WERI-Rb-1 (cell line): ENCODE measurements at regions not wholly inside any gene's neighbourhood (a gene's known extent, or its start where the extent isn't known, plus 50 kb on each side); places are given as distances from the start of the nearest gene placed in this dataset.

Experiments used
- DNase-seq: peaks from one replicate; pipeline ENCODE4 v3.0.0-alpha.2; 2020
- H3K27ac ChIP-seq: fragments of 250-450 bp; sonication (Bioruptor Pico); 2 replicates; pipeline ENCODE4 v1.5.1; 2020; ENCODE audit warnings: mild to moderate bottlenecking, moderate library complexity
- H3K27me3 ChIP-seq: fragments of 250-450 bp; sonication (Bioruptor Pico); 2 replicates; pipeline ENCODE4 v1.5.1; 2021; ENCODE audit warnings: mild to moderate bottlenecking, low read depth, moderate library complexity; ENCODE audit not compliant: insufficient read depth, severe bottlenecking
- H3K36me3 ChIP-seq: fragments of 250-450 bp; sonication (Bioruptor Pico); 2 replicates; pipeline ENCODE4 v1.5.1; 2020; ENCODE audit warnings: mild to moderate bottlenecking, moderate library complexity
- H3K4me3 ChIP-seq: 2 replicates; pipeline ENCODE4 v1.5.1; 2011; ENCODE audit warnings: low read depth, mild to moderate bottlenecking, control low read depth, low read length
- H3K9me3 ChIP-seq: fragments of 250-450 bp; sonication (Bioruptor Pico); 2 replicates; pipeline ENCODE4 v1.5.1; 2021; ENCODE audit warnings: mild to moderate bottlenecking, moderate library complexity; ENCODE audit not compliant: severe bottlenecking
- TF ChIP-seq, protein P1 (sequence below): IDR thresholded peaks from 2 replicates; pipeline ENCODE4 v1.5.1; 2011; ENCODE audit warnings: low read depth, mild to moderate bottlenecking, control low read depth, inconsistent platforms, low read length

DNA sequence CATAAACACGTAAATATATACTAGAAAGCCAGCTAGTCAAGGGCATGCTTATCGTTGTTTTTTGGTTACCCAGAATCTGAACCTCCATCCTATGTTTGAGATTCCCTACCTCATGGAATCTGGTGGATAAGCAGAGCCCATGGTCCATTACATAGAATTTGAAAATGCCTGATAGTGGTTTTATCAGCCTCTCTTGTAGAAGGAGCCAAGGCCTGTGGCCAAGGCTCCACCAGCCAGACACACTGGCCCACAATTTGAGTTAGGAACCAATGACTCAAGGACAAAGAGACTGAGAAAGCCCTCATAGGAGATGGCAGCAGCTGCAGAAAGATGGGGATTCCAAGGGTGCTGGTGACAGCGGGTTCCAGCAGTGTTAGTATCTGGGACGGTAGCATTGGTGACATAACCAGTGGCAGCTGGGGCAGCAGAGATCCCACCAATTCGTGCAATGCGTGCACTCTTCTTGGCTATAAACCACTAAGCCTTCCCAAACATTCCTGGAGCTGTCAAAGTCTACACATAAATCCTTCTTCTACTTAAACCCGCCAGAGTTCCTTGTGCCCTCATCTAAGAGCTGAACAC lies 51.2 kb upstream of the RMDN2 start:
- Histone ChIP-seq H3K9me3 (no peaks in the 10 kb centered on the region), H3K27ac (no peak overlapping the region), H3K27me3 (no peaks in the 10 kb centered on the region), H3K4me3 (no peak overlapping the region), H3K36me3 (no peaks in the 10 kb centered on the region)
- TF ChIP-seq, protein P1, sequence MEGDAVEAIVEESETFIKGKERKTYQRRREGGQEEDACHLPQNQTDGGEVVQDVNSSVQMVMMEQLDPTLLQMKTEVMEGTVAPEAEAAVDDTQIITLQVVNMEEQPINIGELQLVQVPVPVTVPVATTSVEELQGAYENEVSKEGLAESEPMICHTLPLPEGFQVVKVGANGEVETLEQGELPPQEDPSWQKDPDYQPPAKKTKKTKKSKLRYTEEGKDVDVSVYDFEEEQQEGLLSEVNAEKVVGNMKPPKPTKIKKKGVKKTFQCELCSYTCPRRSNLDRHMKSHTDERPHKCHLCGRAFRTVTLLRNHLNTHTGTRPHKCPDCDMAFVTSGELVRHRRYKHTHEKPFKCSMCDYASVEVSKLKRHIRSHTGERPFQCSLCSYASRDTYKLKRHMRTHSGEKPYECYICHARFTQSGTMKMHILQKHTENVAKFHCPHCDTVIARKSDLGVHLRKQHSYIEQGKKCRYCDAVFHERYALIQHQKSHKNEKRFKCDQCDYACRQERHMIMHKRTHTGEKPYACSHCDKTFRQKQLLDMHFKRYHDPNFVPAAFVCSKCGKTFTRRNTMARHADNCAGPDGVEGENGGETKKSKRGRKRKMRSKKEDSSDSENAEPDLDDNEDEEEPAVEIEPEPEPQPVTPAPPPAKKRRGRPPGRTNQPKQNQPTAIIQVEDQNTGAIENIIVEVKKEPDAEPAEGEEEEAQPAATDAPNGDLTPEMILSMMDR, result no peak
- DNase-seq, result no peak

DNA sequence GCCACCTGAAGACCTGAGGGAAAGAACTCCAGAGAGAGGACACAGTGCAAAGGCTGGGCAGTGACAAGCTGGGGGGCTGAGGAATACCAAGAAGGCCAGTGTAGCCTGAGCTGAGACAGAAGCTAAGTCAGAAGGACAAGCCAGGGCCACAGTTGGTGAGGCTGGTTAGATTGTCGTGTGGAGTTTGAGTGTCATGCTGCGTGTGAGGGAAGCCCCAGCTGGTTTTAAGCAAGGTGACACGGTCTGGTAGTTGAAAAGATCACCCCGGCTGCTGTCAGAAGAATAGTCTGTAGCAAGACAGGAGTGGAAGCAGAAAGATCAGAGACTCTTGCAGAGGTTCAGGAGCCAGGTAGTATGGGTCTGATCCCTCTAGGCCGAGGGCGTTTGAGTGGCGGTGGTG lies 50.6 kb upstream of the RMDN2 start:
- Histone ChIP-seq H3K36me3 (no peaks in the 10 kb centered on the region), H3K27ac (no peak overlapping the region), H3K27me3 (no peaks in the 10 kb centered on the region), H3K4me3 (no peak overlapping the region), H3K9me3 (no peaks in the 10 kb centered on the region)
- DNase-seq, result no peak
- TF ChIP-seq, protein P1, result no peak
